Thyroid gland (tissue), 4 donors: ENCODE measurements at regions not wholly inside any gene's neighbourhood (a gene's known extent, or its start where the extent isn't known, plus 50 kb on each side); places are given as distances from the start of the nearest gene placed in this dataset.
A peak's percentile ranks its signal among the peaks of the same experiment; 100 is the strongest.

Experiments
- DNase-seq, 2 donors: peaks; one replicate each; pipeline ENCODE4 v3.0.0-alpha.2; 2019
- H3K27ac ChIP-seq, 3 donors: fragments of 200-600 bp; sonication (generic); 1 replicate in 2 of 3; 2 replicates in 1 of 3; pipeline ENCODE4 v1.5.1; 2016 to 2019; ENCODE audit warnings: mild to moderate bottlenecking in 1 of 3, moderate library complexity in 1 of 3
- H3K27me3 ChIP-seq: fragments of 200-600 bp; sonication (generic); one replicate; pipeline ENCODE4 v1.5.1; 2019
- H3K36me3 ChIP-seq, 2 donors: fragments of 200-600 bp; sonication (generic); one replicate each; pipeline ENCODE4 v1.5.1; 2016 to 2019
- H3K4me1 ChIP-seq, 2 donors: fragments of 200-600 bp; sonication (generic); one replicate each; pipeline ENCODE4 v1.5.1; 2017 to 2019
- H3K4me3 ChIP-seq, 3 donors: fragments of 200-600 bp; sonication (generic); replicated peaks in 1 of 3; 1 replicate in 2 of 3; 2 replicates in 1 of 3; pipeline ENCODE4 v1.5.1; 2016; ENCODE audit warnings: mild to moderate bottlenecking in 1 of 3
- H3K9me3 ChIP-seq: fragments of 200-600 bp; sonication (generic); one replicate; pipeline ENCODE4 v1.5.1; 2017
- CTCF ChIP-seq, 6 experiments: fragments of 200-600 bp in 3 of 6; fragments of 450-650 bp in 3 of 6; sonication (generic) in 3 of 6; IDR thresholded peaks; one replicate each; pipeline ENCODE4 v1.5.1; 2016 to 2019; ENCODE audit warnings: antibody characterized with exemption in 6 of 6, mild to moderate bottlenecking in 2 of 6, inconsistent platforms in 1 of 6, moderate library complexity in 1 of 6
- POLR2A ChIP-seq, 2 donors: fragments of 450-650 bp; IDR thresholded peaks; one replicate each; pipeline ENCODE4 v1.6.1; 2017; ENCODE audit warnings: antibody characterized with exemption in 2 of 2, mild to moderate bottlenecking in 2 of 2, moderate library complexity in 1 of 2
- WGBS, 2 donors: methylation state at CpG; one replicate each; pipeline ENCODE4 v1.1.5; 2017; 5-methylcytosine and 5-hydroxymethylcytosine counted together
- intact Hi-C: fragments of 100-400 bp; cut with DNase I; formaldehyde crosslinking; loops from one replicate; pipeline ENCODE4 v1.15.1; 2023

DNA sequence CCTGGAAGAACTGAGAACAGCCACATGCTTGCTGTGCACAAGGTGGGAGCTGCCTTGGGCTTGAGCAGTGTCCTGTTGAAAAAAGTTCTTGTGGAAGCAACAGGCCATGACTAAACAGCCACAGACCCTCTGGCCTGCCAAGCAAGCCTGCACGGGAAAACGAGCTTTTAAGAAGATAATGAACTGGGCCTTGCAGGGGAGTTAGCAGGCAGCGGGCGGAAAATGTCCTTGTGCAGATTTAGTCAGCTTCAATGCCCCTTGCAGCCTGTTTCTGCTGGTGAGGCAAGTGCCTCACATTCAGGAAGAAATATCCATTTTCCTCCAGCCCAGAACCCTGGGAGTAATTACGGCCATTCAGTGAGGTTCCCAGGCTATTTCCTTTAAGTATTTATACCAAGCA is 126.2 kb upstream of the KLHL25 start:
- H3K27me3 ChIP-seq = no peaks in the 10 kb centered on the region
- H3K36me3 ChIP-seq = no peaks in the 10 kb centered on the region
- no peaks in the 10 kb centered on the region for H3K9me3 ChIP-seq
- no peak overlapping the region for H3K27ac ChIP-seq
- intact Hi-C loops = no loop called here
- DNase-seq = peak; percentile 38 to 44
- H3K4me1 ChIP-seq = peaks cover 0 to 3% of the 10 kb centered on the region in 2 donors
- 28 to 34% methylated on average over 5 of the region's 5 CpGs for WGBS, 2 donors
- no peak overlapping the region for H3K4me3 ChIP-seq
- TF ChIP-seq POLR2A (IDR thresholded peaks at IDR 0.05) (no peak), CTCF (IDR thresholded peaks at IDR 0.05) (no peak)

GRCh38 chr15:85924088-85924487 is 129.4 kb upstream of the KLHL25 start:
- Histone ChIP-seq H3K36me3 (no peaks in the 10 kb centered on the region), H3K4me3 (no peak overlapping the region), H3K27ac (no peak overlapping the region), H3K9me3 (no peaks in the 10 kb centered on the region), H3K27me3 (no peaks in the 10 kb centered on the region), H3K4me1 (peaks cover 0 to 3% of the 10 kb centered on the region in 2 donors)
- no peak for DNase-seq
- intact Hi-C loops = no loop called here
- 89 to 93% methylated on average over 3 of the region's 3 CpGs for WGBS, 2 donors
- TF ChIP-seq CTCF (IDR thresholded peaks at IDR 0.05) = no peak
- TF ChIP-seq POLR2A (IDR thresholded peaks at IDR 0.05) = no peak

GRCh38 chr15:85925649-85926237 is 131.0 kb upstream of the KLHL25 start:
- TF ChIP-seq CTCF (IDR thresholded peaks at IDR 0.05) (no peak), POLR2A (IDR thresholded peaks at IDR 0.05) (no peak)
- no peak overlapping the region for H3K27ac ChIP-seq
- WGBS, 2 donors = 72 to 78% methylated on average over 8 of the region's 8 CpGs

DNA sequence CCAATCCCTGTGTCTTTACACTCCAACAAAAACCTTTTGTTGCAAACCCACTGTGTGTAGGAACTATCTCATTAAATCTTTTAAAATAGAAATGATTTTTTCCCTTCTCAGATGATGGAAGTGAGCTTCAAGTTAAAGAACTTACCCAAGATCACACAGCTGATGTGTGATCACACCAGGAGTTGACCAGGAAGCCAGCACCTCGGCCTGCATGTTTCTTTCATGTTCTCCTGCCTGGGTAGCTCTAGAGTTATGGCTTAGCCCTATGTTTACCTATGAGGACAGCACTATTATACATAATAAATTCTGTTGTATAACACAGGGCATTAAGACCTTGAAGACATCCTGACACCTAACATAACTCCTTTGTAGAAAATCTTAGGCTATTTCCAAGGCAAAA is 132.1 kb upstream of the KLHL25 start:
- no peak overlapping the region for H3K27ac ChIP-seq
- WGBS, 2 donors = 78 to 84% methylated on average over 1 of the region's 1 CpG
- no peaks in the 10 kb centered on the region for H3K4me1 ChIP-seq
- intact Hi-C loops = no loop called here
- no peaks in the 10 kb centered on the region for H3K36me3 ChIP-seq
- TF ChIP-seq CTCF (IDR thresholded peaks at IDR 0.05) (no peak), POLR2A (IDR thresholded peaks at IDR 0.05) (no peak)
- H3K4me3 ChIP-seq = no peak overlapping the region
- H3K27me3 ChIP-seq = no peaks in the 10 kb centered on the region
- H3K9me3 ChIP-seq = no peaks in the 10 kb centered on the region
- no peak for DNase-seq

More at GRCh38 chr15:85925649-85926237, 131.0 kb upstream of the KLHL25 start:
- Histone ChIP-seq H3K4me3 (no peak overlapping the region), H3K4me1 (peaks cover 0 to 3% of the 10 kb centered on the region in 2 donors), H3K27me3 (no peaks in the 10 kb centered on the region), H3K36me3 (no peaks in the 10 kb centered on the region), H3K9me3 (no peaks in the 10 kb centered on the region)
- DNase-seq = no peak
- intact Hi-C loops = no loop called here

- Histone ChIP-seq H3K9me3 (no peaks in the 10 kb centered on the region), H3K36me3 (no peaks in the 10 kb centered on the region), H3K4me1 (no peaks in the 10 kb centered on the region), H3K27me3 (no peaks in the 10 kb centered on the region), H3K27ac (no peak overlapping the region), H3K4me3 (no peak overlapping the region)
- WGBS, 2 donors = 52 to 60% methylated on average over 2 of the region's 2 CpGs
- intact Hi-C loops = no loop called here
- no peak for TF ChIP-seq CTCF (IDR thresholded peaks at IDR 0.05)
- TF ChIP-seq POLR2A (IDR thresholded peaks at IDR 0.05) = no peak
- no peak for DNase-seq
These were observed 133.3 kb upstream of the KLHL25 start for GRCh38 chr15:85927931-85928537.
